ENCODE measurements at regions not wholly inside any gene's neighbourhood (a gene's known extent, or its start where the extent isn't known, plus 50 kb on each side); places are given as distances from the start of the nearest gene placed in this dataset.

- Histone ChIP-seq H3K9me3 (ENCODE audit: low read depth, low read length, poor library complexity, severe bottlenecking) (no peaks in the 10 kb centered on the region), H3K36me3 (ENCODE audit: insufficient read depth, low read length, poor library complexity, severe bottlenecking) (no peaks in the 10 kb centered on the region), H3K27me3 (replicated peaks; ENCODE audit: insufficient read depth, low read depth, low read length, poor library complexity) (no peaks in the 10 kb centered on the region), H3K4me3 (ENCODE audit: low read depth, low read length, poor library complexity, severe bottlenecking) (no peak overlapping the region), H3K4me1 (ENCODE audit: insufficient read depth, low read length, poor library complexity, severe bottlenecking) (peaks cover 6% of the 10 kb centered on the region), H3K27ac (ENCODE audit: low read depth, low read length, poor library complexity, severe bottlenecking) (no peak overlapping the region)
- intact Hi-C loops (cut with micrococcal nuclease; ENCODE audit: unreplicated experiment) = no loop called here
- no TSS peak for BruUV-seq (replicated peaks)
- POLR2A ChIA-PET (ENCODE audit: low non-redundant PET) = no interaction called here
- CTCF ChIA-PET = no interaction called here
- no peak for DNase-seq (ENCODE audit: low spot score)
- no peak for TF ChIP-seq CTCF (conservative IDR thresholded peaks at IDR 0.05; ENCODE audit: low read depth, low read length)
- no peak for TF ChIP-seq EZH2 (IDR thresholded peaks at IDR 0.05; ENCODE audit: borderline replicate concordance, low read depth, low read length, poor library complexity, severe bottlenecking)
Observed at GRCh38 chr14:64654246-64654900, 49.9 kb upstream of the PLEKHG3 start.

Data from A673 (cell line).